ENCODE measurements at regions not wholly inside any gene's neighbourhood (a gene's known extent, or its start where the extent isn't known, plus 50 kb on each side); places are given as distances from the start of the nearest gene placed in this dataset.

- TF ChIP-seq CTCF (IDR thresholded peaks at IDR 0.05; ENCODE audit: insufficient read depth, low read depth, low read length), result no peak
- POLR2A ChIA-PET, result no interaction called here
Measured at GRCh38 chr9:79215821-79216220, 355.9 kb upstream of the TLE4 start.

GRCh38 chr9:79220251-79220650 lies 351.5 kb upstream of the TLE4 start:
- ChIA-PET POLR2A (interaction anchor here (0.6 kb wide), 1 partner anchor 14 kb away, joined by 3 read pairs; no protein-coding TSS in a partner anchor), CTCF (interaction anchor here (0.6 kb wide), 1 partner anchor 51 kb away, joined by 4 read pairs; no protein-coding TSS in a partner anchor)
- no peaks in the 10 kb centered on the region for H3K36me3 ChIP-seq (ENCODE audit: control insufficient read depth, insufficient read depth, low read length)
- no peak overlapping the region for H3K4me3 ChIP-seq (ENCODE audit: low read depth, low read length)
- H3K27me3 ChIP-seq (ENCODE audit: control insufficient read depth, insufficient read depth, low read length), result no peaks in the 10 kb centered on the region
- TF ChIP-seq CTCF (IDR thresholded peaks at IDR 0.05; ENCODE audit: insufficient read depth, low read depth, low read length), result no peak
- DNase-seq (ENCODE audit: low read depth), result no peak

More at GRCh38 chr9:79215821-79216220, 355.9 kb upstream of the TLE4 start:
- no peaks in the 10 kb centered on the region for H3K36me3 ChIP-seq (ENCODE audit: control insufficient read depth, insufficient read depth, low read length)
- no peak for DNase-seq (ENCODE audit: low read depth)
- CTCF ChIA-PET, result no interaction called here
- H3K27me3 ChIP-seq (ENCODE audit: control insufficient read depth, insufficient read depth, low read length), result no peaks in the 10 kb centered on the region
- H3K4me3 ChIP-seq (ENCODE audit: low read depth, low read length), result no peak overlapping the region

GRCh38 chr9:79220666-79221065 lies 351.1 kb upstream of the TLE4 start:
- no peak for TF ChIP-seq CTCF (IDR thresholded peaks at IDR 0.05; ENCODE audit: insufficient read depth, low read depth, low read length)
- peak; percentile 44 for DNase-seq (ENCODE audit: low read depth)

GRCh38 chr9:79221084-79221483 lies 350.7 kb upstream of the TLE4 start:
- H3K4me3 ChIP-seq (ENCODE audit: low read depth, low read length), result no peak overlapping the region
- H3K36me3 ChIP-seq (ENCODE audit: control insufficient read depth, insufficient read depth, low read length), result no peaks in the 10 kb centered on the region
- peak; percentile 87 for DNase-seq (ENCODE audit: low read depth)
- H3K27me3 ChIP-seq (ENCODE audit: control insufficient read depth, insufficient read depth, low read length), result no peaks in the 10 kb centered on the region
- TF ChIP-seq CTCF (IDR thresholded peaks at IDR 0.05; ENCODE audit: insufficient read depth, low read depth, low read length), result no peak
- POLR2A ChIA-PET, result no interaction called here
- CTCF ChIA-PET, result interaction anchor here (0.6 kb wide), 2 partner anchors 52 to 327 kb away, joined by 3 to 4 read pairs; no protein-coding TSS in a partner anchor

More at GRCh38 chr9:79220666-79221065, 351.1 kb upstream of the TLE4 start:
- Histone ChIP-seq H3K4me3 (ENCODE audit: low read depth, low read length) (no peak overlapping the region), H3K27me3 (ENCODE audit: control insufficient read depth, insufficient read depth, low read length) (no peaks in the 10 kb centered on the region), H3K36me3 (ENCODE audit: control insufficient read depth, insufficient read depth, low read length) (no peaks in the 10 kb centered on the region)
- CTCF ChIA-PET, result interaction anchor here (0.6 kb wide), 1 partner anchor 51 kb away, joined by 4 read pairs; no protein-coding TSS in a partner anchor
- POLR2A ChIA-PET, result interaction anchor here (0.6 kb wide), 1 partner anchor 14 kb away, joined by 3 read pairs; no protein-coding TSS in a partner anchor

GRCh38 chr9:79222483-79222882 lies 349.3 kb upstream of the TLE4 start:
- Histone ChIP-seq H3K27me3 (ENCODE audit: control insufficient read depth, insufficient read depth, low read length) (no peaks in the 10 kb centered on the region), H3K4me3 (ENCODE audit: low read depth, low read length) (no peak overlapping the region), H3K36me3 (ENCODE audit: control insufficient read depth, insufficient read depth, low read length) (no peaks in the 10 kb centered on the region)
- CTCF ChIA-PET, result no interaction called here
- POLR2A ChIA-PET, result no interaction called here
- no peak for TF ChIP-seq CTCF (IDR thresholded peaks at IDR 0.05; ENCODE audit: insufficient read depth, low read depth, low read length)
- DNase-seq (ENCODE audit: low read depth), result no peak

Data from BJ (cell line).